ENCODE measurements at regions not wholly inside any gene's neighbourhood (a gene's known extent, or its start where the extent isn't known, plus 50 kb on each side); places are given as distances from the start of the nearest gene placed in this dataset.

DNA sequence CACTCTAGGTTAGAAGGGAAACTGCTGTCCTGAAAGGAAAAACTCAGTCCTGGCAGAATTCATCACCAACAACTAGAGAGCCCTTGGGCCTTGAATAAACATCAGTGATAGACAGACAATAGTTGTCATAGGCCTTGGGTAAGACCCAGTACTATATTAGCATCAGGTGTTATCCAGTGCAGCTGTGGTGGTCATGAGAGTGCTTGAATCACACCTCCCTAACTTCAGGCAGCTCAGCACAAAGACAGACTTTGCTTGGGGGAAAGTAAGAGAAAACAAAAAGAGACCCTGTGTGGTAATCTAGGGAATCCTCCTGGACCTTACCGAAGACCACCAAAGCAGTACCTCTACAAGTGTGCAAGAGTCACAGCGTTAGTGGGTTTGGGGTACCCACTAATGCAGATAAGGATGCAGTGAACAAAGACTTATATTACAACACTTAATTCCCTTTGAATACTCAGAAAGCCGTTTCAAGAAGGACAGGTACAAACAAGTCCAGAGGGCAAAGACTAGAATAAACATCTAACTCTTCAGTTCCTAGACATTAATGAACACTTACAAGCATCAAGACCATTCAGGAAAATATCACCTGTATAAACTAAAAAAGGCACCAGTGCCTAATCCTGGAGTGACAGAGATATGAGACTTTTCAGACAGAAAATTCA is 332.3 kb upstream of the EPHA3 start:
- H3K27me3 ChIP-seq: no peaks in the 10 kb centered on the region
- H3K4me3 ChIP-seq: no peak overlapping the region
- intact Hi-C loops (cut with DNase I; ENCODE audit: low total_unique reads): no loop called here
- H3K27ac ChIP-seq: no peak overlapping the region
- WGBS, 5 donors: 61 to 76% (median 69%) methylated on average over 3 of the region's 3 CpGs
- peaks cover 0 to 8% (median 0%) of the 10 kb centered on the region in 4 donors for H3K9me3 ChIP-seq
- no peaks in the 10 kb centered on the region for H3K4me1 ChIP-seq
- no peak for DNase-seq
- TF ChIP-seq, protein P1, sequence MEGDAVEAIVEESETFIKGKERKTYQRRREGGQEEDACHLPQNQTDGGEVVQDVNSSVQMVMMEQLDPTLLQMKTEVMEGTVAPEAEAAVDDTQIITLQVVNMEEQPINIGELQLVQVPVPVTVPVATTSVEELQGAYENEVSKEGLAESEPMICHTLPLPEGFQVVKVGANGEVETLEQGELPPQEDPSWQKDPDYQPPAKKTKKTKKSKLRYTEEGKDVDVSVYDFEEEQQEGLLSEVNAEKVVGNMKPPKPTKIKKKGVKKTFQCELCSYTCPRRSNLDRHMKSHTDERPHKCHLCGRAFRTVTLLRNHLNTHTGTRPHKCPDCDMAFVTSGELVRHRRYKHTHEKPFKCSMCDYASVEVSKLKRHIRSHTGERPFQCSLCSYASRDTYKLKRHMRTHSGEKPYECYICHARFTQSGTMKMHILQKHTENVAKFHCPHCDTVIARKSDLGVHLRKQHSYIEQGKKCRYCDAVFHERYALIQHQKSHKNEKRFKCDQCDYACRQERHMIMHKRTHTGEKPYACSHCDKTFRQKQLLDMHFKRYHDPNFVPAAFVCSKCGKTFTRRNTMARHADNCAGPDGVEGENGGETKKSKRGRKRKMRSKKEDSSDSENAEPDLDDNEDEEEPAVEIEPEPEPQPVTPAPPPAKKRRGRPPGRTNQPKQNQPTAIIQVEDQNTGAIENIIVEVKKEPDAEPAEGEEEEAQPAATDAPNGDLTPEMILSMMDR (IDR thresholded peaks at IDR 0.05): no peak
- TF ChIP-seq EP300 (IDR thresholded peaks at IDR 0.05) (no peak), POLR2A (IDR thresholded peaks at IDR 0.05) (no peak), POLR2AphosphoS5 (IDR thresholded peaks at IDR 0.05) (no peak)
- H3K36me3 ChIP-seq: no peaks in the 10 kb centered on the region

DNA sequence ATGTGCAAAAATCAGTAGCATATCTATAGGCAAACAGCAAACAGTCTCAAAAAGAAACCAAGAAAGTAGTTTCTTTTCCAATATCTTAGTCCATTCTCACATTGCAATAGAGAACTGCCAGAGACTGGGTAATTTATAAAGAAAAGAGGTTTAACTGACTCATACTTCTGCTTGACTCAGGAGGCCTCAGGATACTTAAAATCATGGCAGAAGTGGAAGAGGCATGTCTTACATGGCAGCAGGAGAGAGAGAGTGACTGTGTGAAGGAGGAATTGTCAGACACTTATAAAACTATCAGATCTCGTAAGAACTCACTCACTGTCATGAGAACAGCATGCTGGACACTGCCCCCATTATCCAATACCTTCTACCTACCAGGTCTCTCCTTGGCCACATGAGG is 327.9 kb upstream of the EPHA3 start:
- 57 to 80% (median 63%) methylated on average over 1 of the region's 1 CpG for WGBS, 5 donors
- no peak for DNase-seq
- no peak overlapping the region for H3K27ac ChIP-seq
- no peaks in the 10 kb centered on the region for H3K4me1 ChIP-seq
- H3K36me3 ChIP-seq: no peaks in the 10 kb centered on the region
- H3K9me3 ChIP-seq: peaks cover 0 to 4% (median 0%) of the 10 kb centered on the region in 4 donors
- no peak overlapping the region for H3K4me3 ChIP-seq
- TF ChIP-seq, protein P1 (IDR thresholded peaks at IDR 0.05): no peak
- TF ChIP-seq POLR2AphosphoS5 (IDR thresholded peaks at IDR 0.05) (no peak), EP300 (IDR thresholded peaks at IDR 0.05) (no peak), POLR2A (IDR thresholded peaks at IDR 0.05) (no peak)
- intact Hi-C loops (cut with DNase I; ENCODE audit: low total_unique reads): no loop called here
- no peaks in the 10 kb centered on the region for H3K27me3 ChIP-seq

DNA sequence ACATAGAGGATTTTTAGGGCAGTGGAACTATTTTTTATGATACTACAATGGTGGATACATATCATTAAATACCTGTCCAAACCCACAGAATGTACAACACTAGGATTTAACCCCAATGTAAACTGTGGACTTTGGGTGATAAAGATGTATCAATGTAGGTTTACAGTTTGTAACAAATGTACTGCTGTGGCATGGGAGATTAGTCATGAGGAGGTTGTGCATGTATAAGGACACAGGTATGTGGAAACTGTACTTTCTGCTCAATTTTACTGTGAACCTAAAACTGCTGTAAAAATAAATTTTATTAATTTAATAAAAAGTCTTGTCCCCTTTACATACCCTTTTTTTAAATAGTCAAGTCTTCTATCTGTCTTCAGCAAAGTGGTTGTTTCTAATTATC is 322.5 kb upstream of the EPHA3 start:
- Histone ChIP-seq H3K4me3 (no peak overlapping the region), H3K36me3 (no peaks in the 10 kb centered on the region), H3K9me3 (peaks cover 0 to 8% (median 0%) of the 10 kb centered on the region in 4 donors), H3K27me3 (no peaks in the 10 kb centered on the region), H3K4me1 (no peaks in the 10 kb centered on the region), H3K27ac (no peak overlapping the region)
- no peak for DNase-seq
- intact Hi-C loops (cut with DNase I; ENCODE audit: low total_unique reads): no loop called here
- TF ChIP-seq, protein P1 (IDR thresholded peaks at IDR 0.05): no peak
- TF ChIP-seq POLR2AphosphoS5 (IDR thresholded peaks at IDR 0.05): no peak

DNA sequence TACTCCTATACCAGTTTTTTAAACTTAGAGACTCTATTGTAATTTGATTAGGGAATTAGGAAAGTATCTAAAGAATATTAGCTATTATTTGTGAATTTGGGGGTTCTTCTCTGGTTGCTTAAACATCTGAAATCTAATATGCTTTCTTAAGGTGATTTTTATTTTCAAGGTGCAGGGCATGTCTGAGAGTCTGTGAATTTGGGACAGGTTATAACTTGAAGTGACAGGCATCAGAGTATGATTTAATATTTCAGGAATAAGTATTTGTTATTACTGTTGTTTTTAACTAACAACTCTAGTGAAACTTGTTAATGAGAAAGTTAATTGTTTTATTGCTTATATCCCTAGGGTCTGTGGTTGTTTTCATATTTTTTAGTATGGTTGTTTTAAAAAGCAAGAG is 321.6 kb upstream of the EPHA3 start:
- Histone ChIP-seq H3K36me3 (no peaks in the 10 kb centered on the region), H3K9me3 (peaks cover 0 to 8% (median 0%) of the 10 kb centered on the region in 4 donors), H3K4me1 (no peaks in the 10 kb centered on the region), H3K27ac (no peak overlapping the region), H3K27me3 (no peaks in the 10 kb centered on the region), H3K4me3 (no peak overlapping the region)
- DNase-seq: no peak
- TF ChIP-seq, protein P1 (IDR thresholded peaks at IDR 0.05): no peak
- TF ChIP-seq EP300 (IDR thresholded peaks at IDR 0.05): no peak
- no peak for TF ChIP-seq POLR2AphosphoS5 (IDR thresholded peaks at IDR 0.05)
- TF ChIP-seq POLR2A (IDR thresholded peaks at IDR 0.05): no peak
- intact Hi-C loops (cut with DNase I; ENCODE audit: low total_unique reads): no loop called here

All from stomach (tissue), 8 donors.